RWPE2 (cell line): ENCODE measurements at regions not wholly inside any gene's neighbourhood (a gene's known extent, or its start where the extent isn't known, plus 50 kb on each side); places are given as distances from the start of the nearest gene placed in this dataset.

Source experiments
- ATAC-seq: fragments of 200-7000 bp; cut with Tn5 transposase; 3 replicates; pipeline ENCODE4 v1.9.1; 2021; ENCODE audit warnings: low read depth
- DNase-seq: peaks from one replicate; pipeline ENCODE4 v3.0.0-alpha.2; 2020; ENCODE audit warnings: low spot score
- H3K27ac ChIP-seq: fragments of 450-650 bp; 2 replicates; pipeline ENCODE4 v1.5.1; 2017; ENCODE audit warnings: mild to moderate bottlenecking; ENCODE audit not compliant: poor library complexity, severe bottlenecking
- H3K27me3 ChIP-seq: fragments of 250-450 bp; sonication (Bioruptor Pico); 2 replicates; pipeline ENCODE4 v1.5.1; 2021; ENCODE audit warnings: mild to moderate bottlenecking, moderate library complexity; ENCODE audit not compliant: insufficient read depth, poor library complexity, severe bottlenecking
- H3K36me3 ChIP-seq: fragments of 250-450 bp; sonication (Bioruptor Pico); 2 replicates; pipeline ENCODE4 v1.5.1; 2020; ENCODE audit warnings: low read depth, mild to moderate bottlenecking, moderate library complexity
- H3K4me1 ChIP-seq: fragments of 250-450 bp; sonication (Bioruptor Pico); 2 replicates; pipeline ENCODE4 v1.5.1; 2021; ENCODE audit warnings: mild to moderate bottlenecking, moderate library complexity; ENCODE audit not compliant: insufficient read depth, poor library complexity, severe bottlenecking
- H3K4me3 ChIP-seq: fragments of 250-450 bp; sonication (Bioruptor Pico); 2 replicates; pipeline ENCODE4 v1.5.1; 2021; ENCODE audit warnings: mild to moderate bottlenecking, moderate library complexity; ENCODE audit not compliant: severe bottlenecking
- H3K9me3 ChIP-seq: fragments of 250-450 bp; sonication (Bioruptor Pico); 2 replicates; pipeline ENCODE4 v1.5.1; 2021; ENCODE audit warnings: mild to moderate bottlenecking, moderate library complexity; ENCODE audit not compliant: severe bottlenecking
- CTCF ChIP-seq: fragments of 450-650 bp; IDR thresholded peaks from one replicate; pipeline ENCODE4 v1.5.1; 2017; ENCODE audit warnings: mild to moderate bottlenecking, moderate library complexity; ENCODE audit not compliant: poor library complexity, severe bottlenecking

- ATAC-seq = no peak
- Histone ChIP-seq H3K9me3 (no peaks in the 10 kb centered on the region), H3K36me3 (no peaks in the 10 kb centered on the region), H3K4me3 (no peak overlapping the region), H3K27ac (no peak overlapping the region), H3K4me1 (no peaks in the 10 kb centered on the region), H3K27me3 (no peaks in the 10 kb centered on the region)
- DNase-seq = no peak
- no peak for TF ChIP-seq CTCF
These were observed 352.5 kb upstream of the GULP1 start for GRCh38 chr2:187939180-187939579.

GRCh38 chr2:187942876-187943275 is 348.8 kb upstream of the GULP1 start:
- Histone ChIP-seq H3K36me3 (no peaks in the 10 kb centered on the region), H3K27me3 (no peaks in the 10 kb centered on the region), H3K9me3 (no peaks in the 10 kb centered on the region), H3K4me1 (no peaks in the 10 kb centered on the region), H3K27ac (no peak overlapping the region), H3K4me3 (no peak overlapping the region)
- ATAC-seq = no peak
- no peak for DNase-seq
- TF ChIP-seq CTCF = no peak

- TF ChIP-seq CTCF = no peak
- Histone ChIP-seq H3K36me3 (no peaks in the 10 kb centered on the region), H3K4me1 (no peaks in the 10 kb centered on the region), H3K9me3 (no peaks in the 10 kb centered on the region), H3K4me3 (no peak overlapping the region), H3K27ac (no peak overlapping the region), H3K27me3 (no peaks in the 10 kb centered on the region)
- no peak for ATAC-seq
- DNase-seq = no peak
These were observed 347.8 kb upstream of the GULP1 start for GRCh38 chr2:187943772-187944369.

- ATAC-seq = no peak
- DNase-seq = no peak
- H3K27me3 ChIP-seq = no peaks in the 10 kb centered on the region
- H3K27ac ChIP-seq = no peak overlapping the region
- H3K4me3 ChIP-seq = no peak overlapping the region
- H3K36me3 ChIP-seq = no peaks in the 10 kb centered on the region
- no peaks in the 10 kb centered on the region for H3K4me1 ChIP-seq
- TF ChIP-seq CTCF = no peak
- no peaks in the 10 kb centered on the region for H3K9me3 ChIP-seq
These were observed 341.8 kb upstream of the GULP1 start for GRCh38 chr2:187949859-187950258.

GRCh38 chr2:187951470-187952218 is 340.0 kb upstream of the GULP1 start:
- H3K27ac ChIP-seq = no peak overlapping the region
- H3K9me3 ChIP-seq = no peaks in the 10 kb centered on the region
- no peaks in the 10 kb centered on the region for H3K27me3 ChIP-seq
- DNase-seq (peak; percentile 39), ATAC-seq (no peak)
- TF ChIP-seq CTCF = no peak
- no peaks in the 10 kb centered on the region for H3K4me1 ChIP-seq
- no peaks in the 10 kb centered on the region for H3K36me3 ChIP-seq
- H3K4me3 ChIP-seq = no peak overlapping the region
